ENCODE measurements at regions not wholly inside any gene's neighbourhood (a gene's known extent, or its start where the extent isn't known, plus 50 kb on each side); places are given as distances from the start of the nearest gene placed in this dataset.

DNA sequence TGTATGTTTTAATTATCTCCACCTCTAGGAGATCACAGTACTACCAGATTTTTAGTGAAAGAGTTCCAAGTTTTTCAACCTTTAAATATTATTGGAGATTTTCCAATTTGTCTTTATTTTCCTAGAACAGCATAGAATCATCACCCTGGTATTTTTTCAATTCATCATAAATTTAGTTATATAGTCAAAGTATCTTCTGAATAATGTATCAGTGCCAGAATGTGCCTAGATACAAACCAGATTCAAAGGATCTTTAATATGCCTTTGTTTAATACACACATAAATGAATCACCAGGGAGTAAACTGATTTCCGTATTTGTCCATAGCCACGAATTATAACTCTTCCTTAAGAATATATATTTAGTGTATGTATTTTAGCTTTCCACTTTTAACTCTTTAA lies 1373.1 kb downstream of the STIM2 start:
- TF ChIP-seq, protein P1, sequence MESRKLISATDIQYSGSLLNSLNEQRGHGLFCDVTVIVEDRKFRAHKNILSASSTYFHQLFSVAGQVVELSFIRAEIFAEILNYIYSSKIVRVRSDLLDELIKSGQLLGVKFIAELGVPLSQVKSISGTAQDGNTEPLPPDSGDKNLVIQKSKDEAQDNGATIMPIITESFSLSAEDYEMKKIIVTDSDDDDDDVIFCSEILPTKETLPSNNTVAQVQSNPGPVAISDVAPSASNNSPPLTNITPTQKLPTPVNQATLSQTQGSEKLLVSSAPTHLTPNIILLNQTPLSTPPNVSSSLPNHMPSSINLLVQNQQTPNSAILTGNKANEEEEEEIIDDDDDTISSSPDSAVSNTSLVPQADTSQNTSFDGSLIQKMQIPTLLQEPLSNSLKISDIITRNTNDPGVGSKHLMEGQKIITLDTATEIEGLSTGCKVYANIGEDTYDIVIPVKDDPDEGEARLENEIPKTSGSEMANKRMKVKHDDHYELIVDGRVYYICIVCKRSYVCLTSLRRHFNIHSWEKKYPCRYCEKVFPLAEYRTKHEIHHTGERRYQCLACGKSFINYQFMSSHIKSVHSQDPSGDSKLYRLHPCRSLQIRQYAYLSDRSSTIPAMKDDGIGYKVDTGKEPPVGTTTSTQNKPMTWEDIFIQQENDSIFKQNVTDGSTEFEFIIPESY (IDR thresholded peaks at IDR 0.05; ENCODE audit: borderline replicate concordance, low read depth) = no peak
- TF ChIP-seq MXI1 (IDR thresholded peaks at IDR 0.05; ENCODE audit: low read depth, low read length) = no peak
- TF ChIP-seq, protein P2, sequence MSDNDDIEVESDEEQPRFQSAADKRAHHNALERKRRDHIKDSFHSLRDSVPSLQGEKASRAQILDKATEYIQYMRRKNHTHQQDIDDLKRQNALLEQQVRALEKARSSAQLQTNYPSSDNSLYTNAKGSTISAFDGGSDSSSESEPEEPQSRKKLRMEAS (IDR thresholded peaks at IDR 0.05; ENCODE audit: low read depth) = no peak
- TF ChIP-seq, protein P3, sequence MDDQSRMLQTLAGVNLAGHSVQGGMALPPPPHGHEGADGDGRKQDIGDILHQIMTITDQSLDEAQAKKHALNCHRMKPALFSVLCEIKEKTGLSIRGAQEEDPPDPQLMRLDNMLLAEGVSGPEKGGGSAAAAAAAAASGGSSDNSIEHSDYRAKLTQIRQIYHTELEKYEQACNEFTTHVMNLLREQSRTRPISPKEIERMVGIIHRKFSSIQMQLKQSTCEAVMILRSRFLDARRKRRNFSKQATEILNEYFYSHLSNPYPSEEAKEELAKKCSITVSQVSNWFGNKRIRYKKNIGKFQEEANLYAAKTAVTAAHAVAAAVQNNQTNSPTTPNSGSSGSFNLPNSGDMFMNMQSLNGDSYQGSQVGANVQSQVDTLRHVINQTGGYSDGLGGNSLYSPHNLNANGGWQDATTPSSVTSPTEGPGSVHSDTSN (IDR thresholded peaks at IDR 0.05) = peak; percentile 33; the same call in 1 of the 2 replicates

Data from SK-N-SH (cell line).